Omental fat pad (tissue), 3 donors: ENCODE measurements at regions not wholly inside any gene's neighbourhood (a gene's known extent, or its start where the extent isn't known, plus 50 kb on each side); places are given as distances from the start of the nearest gene placed in this dataset.

Source experiments
- ATAC-seq: fragments of 150-250 bp; one replicate; pipeline ENCODE4 v1.9.1; 2016; ENCODE audit warnings: mild to moderate bottlenecking, moderate library complexity; ENCODE audit not compliant: low FRiP score
- DNase-seq: peaks from one replicate; pipeline ENCODE4 v3.0.0-alpha.2; 2019; ENCODE audit warnings: low spot score
- TF ChIP-seq, protein P1 (sequence below), 3 donors: fragments of 450-650 bp; IDR thresholded peaks; one replicate each; pipeline ENCODE4 v1.5.1; 2016 to 2017; ENCODE audit warnings: antibody characterized with exemption in 3 of 3, mild to moderate bottlenecking in 3 of 3, moderate library complexity in 2 of 3

DNA sequence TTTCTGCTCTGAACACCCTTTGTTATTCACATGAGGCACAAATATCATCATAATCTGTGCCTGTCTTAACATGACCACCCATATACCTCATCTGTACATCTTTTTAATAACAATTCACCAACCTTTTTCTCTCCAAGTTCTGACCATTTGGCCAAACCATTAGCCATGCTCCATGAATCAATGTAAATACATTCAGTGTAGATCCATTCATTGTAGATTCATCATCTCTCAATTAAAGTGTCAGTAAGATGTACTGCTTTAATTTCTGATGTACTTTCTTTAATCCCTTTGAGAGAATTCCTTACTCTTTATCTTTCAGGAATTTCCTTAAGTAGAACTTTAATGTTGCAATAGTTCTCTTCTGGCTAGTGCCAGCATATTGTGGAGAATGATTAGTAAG lies 126.2 kb upstream of the LRRC7 start:
- TF ChIP-seq, protein P1, sequence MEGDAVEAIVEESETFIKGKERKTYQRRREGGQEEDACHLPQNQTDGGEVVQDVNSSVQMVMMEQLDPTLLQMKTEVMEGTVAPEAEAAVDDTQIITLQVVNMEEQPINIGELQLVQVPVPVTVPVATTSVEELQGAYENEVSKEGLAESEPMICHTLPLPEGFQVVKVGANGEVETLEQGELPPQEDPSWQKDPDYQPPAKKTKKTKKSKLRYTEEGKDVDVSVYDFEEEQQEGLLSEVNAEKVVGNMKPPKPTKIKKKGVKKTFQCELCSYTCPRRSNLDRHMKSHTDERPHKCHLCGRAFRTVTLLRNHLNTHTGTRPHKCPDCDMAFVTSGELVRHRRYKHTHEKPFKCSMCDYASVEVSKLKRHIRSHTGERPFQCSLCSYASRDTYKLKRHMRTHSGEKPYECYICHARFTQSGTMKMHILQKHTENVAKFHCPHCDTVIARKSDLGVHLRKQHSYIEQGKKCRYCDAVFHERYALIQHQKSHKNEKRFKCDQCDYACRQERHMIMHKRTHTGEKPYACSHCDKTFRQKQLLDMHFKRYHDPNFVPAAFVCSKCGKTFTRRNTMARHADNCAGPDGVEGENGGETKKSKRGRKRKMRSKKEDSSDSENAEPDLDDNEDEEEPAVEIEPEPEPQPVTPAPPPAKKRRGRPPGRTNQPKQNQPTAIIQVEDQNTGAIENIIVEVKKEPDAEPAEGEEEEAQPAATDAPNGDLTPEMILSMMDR (IDR thresholded peaks at IDR 0.05): no peak
- DNase-seq (no peak), ATAC-seq (no peak)

DNA sequence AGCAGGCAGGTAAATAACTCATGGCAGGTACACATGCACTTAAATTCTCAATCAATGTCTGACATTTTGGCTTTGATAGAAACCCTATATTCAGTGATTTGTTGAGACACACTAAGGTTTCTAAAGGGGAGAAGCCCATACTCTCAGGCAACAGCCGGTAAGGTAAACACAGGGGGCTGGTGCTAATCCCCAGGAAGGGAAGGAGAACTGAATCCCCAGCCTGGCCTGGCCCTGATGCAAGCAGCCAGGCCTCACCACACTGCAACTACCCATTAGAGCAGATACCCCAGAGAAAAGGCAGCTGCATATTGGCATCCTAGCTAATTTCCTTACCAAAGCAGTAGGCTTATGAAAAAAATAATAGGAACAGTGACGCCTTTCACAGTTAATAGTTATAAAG lies 116.5 kb upstream of the LRRC7 start:
- DNase-seq (no peak), ATAC-seq (no peak)
- TF ChIP-seq, protein P1 (IDR thresholded peaks at IDR 0.05): no peak

DNA sequence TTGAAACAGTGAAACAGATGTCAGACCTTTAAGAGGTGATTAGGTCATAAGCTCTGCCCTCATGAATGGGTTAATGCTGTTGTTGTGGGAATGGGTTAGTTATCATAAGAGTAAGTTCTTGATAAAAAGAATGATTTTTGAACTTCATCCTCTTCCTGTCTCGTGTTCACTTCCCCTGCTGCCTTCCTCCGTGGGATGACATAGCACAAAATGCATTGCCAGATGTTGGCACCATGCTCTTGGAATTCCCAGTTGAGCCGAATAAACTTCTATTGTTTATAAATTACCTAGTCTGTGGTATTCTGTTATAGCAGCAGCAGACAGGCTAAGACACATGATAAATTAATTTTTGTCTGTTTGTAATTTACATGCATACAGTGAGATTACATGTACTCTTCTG lies 112.0 kb upstream of the LRRC7 start:
- DNase-seq (no peak), ATAC-seq (no peak)
- TF ChIP-seq, protein P1 (IDR thresholded peaks at IDR 0.05): no peak

DNA sequence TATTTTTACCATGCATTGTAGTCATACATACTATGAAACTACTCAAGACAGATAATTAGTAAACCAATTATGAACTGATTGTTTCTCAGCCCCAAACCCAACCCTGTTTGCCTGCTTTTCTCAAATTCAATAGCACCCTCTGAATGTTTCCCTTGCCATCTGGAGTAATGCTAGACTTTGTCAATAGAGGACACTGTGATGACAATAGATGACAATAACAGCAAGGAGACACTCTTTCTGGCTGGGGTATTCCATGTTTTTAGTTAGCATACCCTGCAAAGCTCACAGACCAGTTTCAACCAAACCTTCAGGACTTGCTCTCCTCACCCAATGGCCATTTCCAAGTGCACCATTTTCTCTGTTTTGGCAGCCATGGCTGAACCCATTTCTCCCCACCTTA lies 108.5 kb upstream of the LRRC7 start:
- TF ChIP-seq, protein P1 (IDR thresholded peaks at IDR 0.05): no peak
- ATAC-seq (no peak), DNase-seq (no peak)

DNA sequence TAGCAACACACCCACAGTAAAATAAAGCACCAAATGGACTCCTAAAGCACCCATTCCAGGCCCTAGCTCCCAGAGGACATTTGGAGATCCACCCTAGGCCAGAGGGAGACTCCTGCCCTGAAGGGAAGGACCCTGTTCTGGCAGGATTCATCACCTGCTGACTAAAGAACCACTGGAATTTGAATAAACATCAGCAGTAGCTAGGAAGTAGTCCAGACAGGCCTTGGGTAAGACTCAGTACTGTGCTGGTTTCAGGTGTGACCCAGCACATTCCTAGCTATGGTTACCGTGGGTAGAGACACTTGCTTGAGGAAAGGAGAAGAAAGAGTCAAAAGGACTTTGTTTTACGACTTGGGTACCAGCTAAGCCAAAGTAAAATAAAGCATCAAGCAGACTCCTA lies 92.7 kb upstream of the LRRC7 start:
- ATAC-seq: no peak
- no peak for DNase-seq
- TF ChIP-seq, protein P1 (IDR thresholded peaks at IDR 0.05): no peak

DNA sequence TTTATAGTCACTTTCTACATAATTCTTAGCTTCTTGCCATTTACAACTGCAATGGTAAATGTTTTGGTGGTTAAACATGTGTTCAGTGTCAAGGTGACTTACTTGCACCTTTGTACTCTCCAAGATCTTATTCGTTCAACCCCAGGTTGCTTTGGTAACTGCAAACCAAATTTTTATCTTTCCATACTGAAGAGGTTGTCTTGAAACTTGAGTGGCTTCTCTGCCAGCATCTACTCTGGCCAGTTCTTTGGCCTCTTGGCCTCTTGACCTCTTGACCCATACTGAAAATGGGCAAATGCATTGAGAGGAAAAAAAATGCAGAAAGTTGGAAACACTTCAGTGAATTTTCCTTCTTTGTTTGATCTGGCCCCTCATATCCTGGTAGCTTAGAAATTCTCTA lies 88.0 kb upstream of the LRRC7 start:
- TF ChIP-seq, protein P1 (IDR thresholded peaks at IDR 0.05): no peak
- DNase-seq: no peak
- no peak for ATAC-seq

DNA sequence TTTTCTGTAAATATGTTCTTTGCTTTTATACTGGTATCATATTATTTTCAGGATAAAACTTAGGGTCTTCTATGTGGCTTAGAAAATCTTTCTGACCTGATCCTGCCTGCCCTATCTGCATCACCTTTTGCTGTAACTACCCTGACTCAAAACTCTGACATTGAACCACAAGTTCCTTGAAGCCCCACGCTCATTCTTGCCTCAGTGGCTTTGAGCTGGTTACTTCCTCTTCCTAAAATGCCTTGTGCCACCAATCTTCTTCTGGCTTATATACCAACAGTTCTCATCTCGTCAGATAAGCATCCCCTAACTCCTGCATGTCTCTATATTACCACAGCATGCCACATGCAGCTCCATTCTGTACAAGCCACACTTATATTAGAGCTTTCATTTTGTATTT lies 84.5 kb upstream of the LRRC7 start:
- DNase-seq (no peak), ATAC-seq (no peak)
- TF ChIP-seq, protein P1 (IDR thresholded peaks at IDR 0.05): no peak
